ENCODE measurements at regions not wholly inside any gene's neighbourhood (a gene's known extent, or its start where the extent isn't known, plus 50 kb on each side); places are given as distances from the start of the nearest gene placed in this dataset.

DNA sequence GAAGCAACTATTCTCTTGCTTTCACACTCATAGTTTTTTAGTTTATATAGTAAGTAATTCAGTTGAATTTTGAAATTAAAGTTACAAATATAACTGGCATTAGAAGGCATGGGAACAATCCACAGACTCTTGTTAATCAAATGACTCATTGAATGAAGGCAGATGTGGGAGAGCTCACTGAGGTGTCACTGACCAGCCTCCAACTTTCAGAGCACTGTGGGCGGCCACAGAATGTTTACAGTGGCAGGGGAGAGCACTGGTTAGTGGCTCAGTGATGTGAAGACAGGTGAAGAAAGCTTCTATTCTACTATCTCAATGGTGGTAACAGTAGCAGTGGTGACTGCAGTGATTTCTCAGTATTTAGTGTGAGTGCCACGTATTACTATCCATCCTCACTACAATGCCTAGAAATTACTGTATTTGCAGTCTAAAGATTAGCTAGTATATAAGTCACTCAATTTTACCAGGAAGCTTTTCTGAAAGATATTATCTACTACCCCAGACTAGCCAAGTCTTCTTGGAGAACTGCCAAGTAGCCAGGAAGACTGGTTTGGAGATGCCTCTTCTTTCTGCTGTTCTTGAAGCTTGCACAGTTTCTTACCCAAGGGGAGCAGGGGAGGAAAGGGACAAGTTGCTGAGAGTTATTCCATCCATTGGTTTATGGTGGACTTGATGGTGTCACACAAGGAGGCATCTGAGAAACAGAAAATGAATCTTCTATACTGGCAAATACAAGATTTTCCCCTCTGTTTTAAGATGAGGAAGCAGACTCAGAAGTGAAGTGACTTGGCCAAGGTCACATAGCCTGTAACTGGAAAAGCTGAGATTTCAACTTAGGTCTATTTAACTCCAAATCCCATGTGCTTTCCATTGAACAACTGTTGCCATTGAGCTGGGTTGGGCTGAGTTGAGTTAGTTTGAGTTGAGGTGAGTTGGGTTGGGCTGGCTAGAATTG, 231.2 kb downstream of the ANKRD60 start:
- Mint-ChIP-seq H3K27ac (no peak overlapping the region), H3K9me3 (no peaks in the 10 kb centered on the region), H3K4me3 (no peak overlapping the region), H3K27me3 (ENCODE audit: insufficient read depth, low read depth, poor library complexity) (peaks cover 6% of the 10 kb centered on the region), H3K36me3 (ENCODE audit: low read depth) (no peaks in the 10 kb centered on the region), H3K4me1 (peaks cover 13% of the 10 kb centered on the region; the same call in 2 of the 3 replicates)
- Histone ChIP-seq H3K36me3 (ENCODE audit: insufficient read depth) (no peaks in the 10 kb centered on the region), H3F3A (replicated peaks; ENCODE audit: low read depth) (no peaks in the 10 kb centered on the region), H3K4me1 (ENCODE audit: insufficient read depth) (0 out of 2 replicates have a peak, but pooled peaks cover 8% of the 10 kb centered on the region), H3K79me2 (replicated peaks; ENCODE audit: insufficient read depth) (no peaks in the 10 kb centered on the region), H2AFZ (no peak overlapping the region), H3K27ac (ENCODE audit: low read depth) (no peak overlapping the region), H3K27me3 (ENCODE audit: insufficient read depth) (no peaks in the 10 kb centered on the region), H3K9me2 (ENCODE audit: insufficient read depth) (no peaks in the 10 kb centered on the region), H4K20me1 (replicated peaks; ENCODE audit: insufficient read depth) (no peaks in the 10 kb centered on the region), H3K4me3 (no peak overlapping the region), H3K4me2 (no peak overlapping the region)
- DNase-seq (ENCODE audit: low spot score) (no peak), ATAC-seq (no peak)
- TF ChIP-seq, protein P1, sequence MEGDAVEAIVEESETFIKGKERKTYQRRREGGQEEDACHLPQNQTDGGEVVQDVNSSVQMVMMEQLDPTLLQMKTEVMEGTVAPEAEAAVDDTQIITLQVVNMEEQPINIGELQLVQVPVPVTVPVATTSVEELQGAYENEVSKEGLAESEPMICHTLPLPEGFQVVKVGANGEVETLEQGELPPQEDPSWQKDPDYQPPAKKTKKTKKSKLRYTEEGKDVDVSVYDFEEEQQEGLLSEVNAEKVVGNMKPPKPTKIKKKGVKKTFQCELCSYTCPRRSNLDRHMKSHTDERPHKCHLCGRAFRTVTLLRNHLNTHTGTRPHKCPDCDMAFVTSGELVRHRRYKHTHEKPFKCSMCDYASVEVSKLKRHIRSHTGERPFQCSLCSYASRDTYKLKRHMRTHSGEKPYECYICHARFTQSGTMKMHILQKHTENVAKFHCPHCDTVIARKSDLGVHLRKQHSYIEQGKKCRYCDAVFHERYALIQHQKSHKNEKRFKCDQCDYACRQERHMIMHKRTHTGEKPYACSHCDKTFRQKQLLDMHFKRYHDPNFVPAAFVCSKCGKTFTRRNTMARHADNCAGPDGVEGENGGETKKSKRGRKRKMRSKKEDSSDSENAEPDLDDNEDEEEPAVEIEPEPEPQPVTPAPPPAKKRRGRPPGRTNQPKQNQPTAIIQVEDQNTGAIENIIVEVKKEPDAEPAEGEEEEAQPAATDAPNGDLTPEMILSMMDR (conservative IDR thresholded peaks at IDR 0.05; ENCODE audit: low read depth in 2 of 2) = no peak
- TF ChIP-seq CREB1 (CRISPR knock-in tag; IDR thresholded peaks at IDR 0.05; ENCODE audit: low read depth) (no peak), EZH2 (IDR thresholded peaks at IDR 0.05; ENCODE audit: low read depth, unreplicated experiment) (no peak), ZNF462 (CRISPR knock-in tag; IDR thresholded peaks at IDR 0.05) (no peak), STAT1 (IDR thresholded peaks at IDR 0.05; ENCODE audit: unreplicated experiment) (no peak), POLR2AphosphoS5 (IDR thresholded peaks at IDR 0.05; ENCODE audit: low read depth) (no peak), ZNF114 (CRISPR knock-in tag; IDR thresholded peaks at IDR 0.05) (no peak), EZH2phosphoT487 (IDR thresholded peaks at IDR 0.05; ENCODE audit: unreplicated experiment) (no peak), NANOG (IDR thresholded peaks at IDR 0.05; ENCODE audit: borderline replicate concordance) (no peak), ZNF331 (CRISPR knock-in tag; IDR thresholded peaks at IDR 0.05; ENCODE audit: low read depth) (no peak), JUNB (IDR thresholded peaks at IDR 0.05; ENCODE audit: unreplicated experiment) (no peak)
- TF ChIP-seq, protein P2, sequence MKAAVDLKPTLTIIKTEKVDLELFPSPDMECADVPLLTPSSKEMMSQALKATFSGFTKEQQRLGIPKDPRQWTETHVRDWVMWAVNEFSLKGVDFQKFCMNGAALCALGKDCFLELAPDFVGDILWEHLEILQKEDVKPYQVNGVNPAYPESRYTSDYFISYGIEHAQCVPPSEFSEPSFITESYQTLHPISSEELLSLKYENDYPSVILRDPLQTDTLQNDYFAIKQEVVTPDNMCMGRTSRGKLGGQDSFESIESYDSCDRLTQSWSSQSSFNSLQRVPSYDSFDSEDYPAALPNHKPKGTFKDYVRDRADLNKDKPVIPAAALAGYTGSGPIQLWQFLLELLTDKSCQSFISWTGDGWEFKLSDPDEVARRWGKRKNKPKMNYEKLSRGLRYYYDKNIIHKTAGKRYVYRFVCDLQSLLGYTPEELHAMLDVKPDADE (IDR thresholded peaks at IDR 0.05) = no peak
- TF ChIP-seq, protein P3, sequence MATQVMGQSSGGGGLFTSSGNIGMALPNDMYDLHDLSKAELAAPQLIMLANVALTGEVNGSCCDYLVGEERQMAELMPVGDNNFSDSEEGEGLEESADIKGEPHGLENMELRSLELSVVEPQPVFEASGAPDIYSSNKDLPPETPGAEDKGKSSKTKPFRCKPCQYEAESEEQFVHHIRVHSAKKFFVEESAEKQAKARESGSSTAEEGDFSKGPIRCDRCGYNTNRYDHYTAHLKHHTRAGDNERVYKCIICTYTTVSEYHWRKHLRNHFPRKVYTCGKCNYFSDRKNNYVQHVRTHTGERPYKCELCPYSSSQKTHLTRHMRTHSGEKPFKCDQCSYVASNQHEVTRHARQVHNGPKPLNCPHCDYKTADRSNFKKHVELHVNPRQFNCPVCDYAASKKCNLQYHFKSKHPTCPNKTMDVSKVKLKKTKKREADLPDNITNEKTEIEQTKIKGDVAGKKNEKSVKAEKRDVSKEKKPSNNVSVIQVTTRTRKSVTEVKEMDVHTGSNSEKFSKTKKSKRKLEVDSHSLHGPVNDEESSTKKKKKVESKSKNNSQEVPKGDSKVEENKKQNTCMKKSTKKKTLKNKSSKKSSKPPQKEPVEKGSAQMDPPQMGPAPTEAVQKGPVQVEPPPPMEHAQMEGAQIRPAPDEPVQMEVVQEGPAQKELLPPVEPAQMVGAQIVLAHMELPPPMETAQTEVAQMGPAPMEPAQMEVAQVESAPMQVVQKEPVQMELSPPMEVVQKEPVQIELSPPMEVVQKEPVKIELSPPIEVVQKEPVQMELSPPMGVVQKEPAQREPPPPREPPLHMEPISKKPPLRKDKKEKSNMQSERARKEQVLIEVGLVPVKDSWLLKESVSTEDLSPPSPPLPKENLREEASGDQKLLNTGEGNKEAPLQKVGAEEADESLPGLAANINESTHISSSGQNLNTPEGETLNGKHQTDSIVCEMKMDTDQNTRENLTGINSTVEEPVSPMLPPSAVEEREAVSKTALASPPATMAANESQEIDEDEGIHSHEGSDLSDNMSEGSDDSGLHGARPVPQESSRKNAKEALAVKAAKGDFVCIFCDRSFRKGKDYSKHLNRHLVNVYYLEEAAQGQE (IDR thresholded peaks at IDR 0.05; ENCODE audit: unreplicated experiment) = no peak
